H9 (cell line): ENCODE measurements at regions not wholly inside any gene's neighbourhood (a gene's known extent, or its start where the extent isn't known, plus 50 kb on each side); places are given as distances from the start of the nearest gene placed in this dataset.

ENCODE experiments used
- DNase-seq: peaks from one replicate; pipeline ENCODE4 v3.0.0-alpha.2; 2017
- H2AFZ ChIP-seq: one replicate; pipeline ENCODE4 v1.6.1; 2013; ENCODE audit warnings: mild to moderate bottlenecking, low read length, control low read depth, moderate library complexity
- H2AK5ac ChIP-seq: 2 replicates; pipeline ENCODE4 v1.6.1; 2013; ENCODE audit warnings: low read length, control low read depth, mixed read lengths; ENCODE audit not compliant: insufficient read length
- H2BK120ac ChIP-seq: one replicate; pipeline ENCODE4 v1.6.1; 2013; ENCODE audit warnings: low read depth, mild to moderate bottlenecking, low read length, control low read depth, inconsistent platforms; ENCODE audit not compliant: poor library complexity, severe bottlenecking
- H2BK12ac ChIP-seq: 2 replicates; pipeline ENCODE4 v1.6.1; 2013; ENCODE audit warnings: low read length, control low read depth, mixed read lengths, low read depth; ENCODE audit not compliant: insufficient read length
- H2BK15ac ChIP-seq: 2 replicates; pipeline ENCODE4 v1.6.1; 2013; ENCODE audit warnings: low read depth, low read length, control low read depth
- H2BK20ac ChIP-seq: one replicate; pipeline ENCODE4 v1.6.1; 2013; ENCODE audit warnings: low read depth, mild to moderate bottlenecking, low read length, control low read depth, inconsistent platforms; ENCODE audit not compliant: poor library complexity, severe bottlenecking
- H2BK5ac ChIP-seq: 2 replicates; pipeline ENCODE4 v1.6.1; 2013; ENCODE audit warnings: low read length, control low read depth, mixed read lengths; ENCODE audit not compliant: insufficient read length
- H3K14ac ChIP-seq: 2 replicates; pipeline ENCODE4 v1.6.1; 2013; ENCODE audit warnings: low read length, control low read depth; ENCODE audit not compliant: insufficient read depth
- H3K18ac ChIP-seq: 2 replicates; pipeline ENCODE4 v1.6.1; 2013; ENCODE audit warnings: low read depth, mild to moderate bottlenecking, mixed read lengths, low read length, control low read depth; ENCODE audit not compliant: insufficient read length
- H3K23ac ChIP-seq: 2 replicates; pipeline ENCODE4 v1.6.1; 2013; ENCODE audit warnings: low read length, control low read depth, mixed read lengths, low read depth; ENCODE audit not compliant: insufficient read length
- H3K23me2 ChIP-seq: 2 replicates; pipeline ENCODE4 v1.6.1; 2013; ENCODE audit warnings: low read depth, mild to moderate bottlenecking, mixed read lengths, low read length, control low read depth; ENCODE audit not compliant: insufficient read length, poor library complexity, severe bottlenecking
- H3K27ac ChIP-seq: 2 replicates; pipeline ENCODE4 v1.5.1; 2013; ENCODE audit warnings: low read length, control low read depth, mixed read lengths, low read depth; ENCODE audit not compliant: insufficient read length
- H3K27me3 ChIP-seq: 2 replicates; pipeline ENCODE4 v1.6.1; 2013; ENCODE audit warnings: low read length, control low read depth, inconsistent platforms; ENCODE audit not compliant: insufficient read depth
- H3K4ac ChIP-seq: 2 replicates; pipeline ENCODE4 v1.6.1; 2013; ENCODE audit warnings: low read depth, mild to moderate bottlenecking, control low read depth, inconsistent platforms, low read length, moderate library complexity
- H3K4me1 ChIP-seq: 2 replicates; pipeline ENCODE4 v1.6.1; 2013; ENCODE audit warnings: low read length, control low read depth, inconsistent platforms; ENCODE audit not compliant: insufficient read depth
- H3K4me2 ChIP-seq: 2 replicates; pipeline ENCODE4 v1.6.1; 2013; ENCODE audit warnings: low read length, control low read depth, mixed read lengths; ENCODE audit not compliant: insufficient read length, insufficient read depth
- H3K56ac ChIP-seq: 2 replicates; pipeline ENCODE4 v1.6.1; 2013; ENCODE audit warnings: low read depth, mild to moderate bottlenecking, mixed read lengths, low read length, control low read depth; ENCODE audit not compliant: insufficient read length
- H3K79me1 ChIP-seq: 2 replicates; pipeline ENCODE4 v1.6.1; 2013; ENCODE audit warnings: low read depth, mild to moderate bottlenecking, moderate library complexity, low read length, control low read depth, inconsistent platforms; ENCODE audit not compliant: insufficient read depth, poor library complexity, severe bottlenecking
- H3K79me2 ChIP-seq: 2 replicates; pipeline ENCODE4 v1.6.1; 2013; ENCODE audit warnings: low read length, control low read depth, inconsistent platforms; ENCODE audit not compliant: insufficient read depth
- H3K9ac ChIP-seq: 2 replicates; pipeline ENCODE4 v1.6.1; 2013; ENCODE audit warnings: low read length, control low read depth, mixed read lengths; ENCODE audit not compliant: insufficient read length; ENCODE audit errors: extremely low read depth
- H3K9me3 ChIP-seq: one replicate; pipeline ENCODE4 v1.6.1; 2013; ENCODE audit warnings: low read depth, low read length, inconsistent platforms; ENCODE audit not compliant: control insufficient read depth
- H3T11ph ChIP-seq: one replicate; pipeline ENCODE4 v1.6.1; 2013; ENCODE audit warnings: mild to moderate bottlenecking, low read length, control low read depth, inconsistent platforms
- H4K20me1 ChIP-seq: one replicate; pipeline ENCODE4 v1.6.1; 2013; ENCODE audit not compliant: control insufficient read depth, insufficient read length, insufficient read depth
- H4K5ac ChIP-seq: 2 replicates; pipeline ENCODE4 v1.6.1; 2013; ENCODE audit warnings: low read depth, mild to moderate bottlenecking, mixed read lengths, low read length, control low read depth; ENCODE audit not compliant: insufficient read length
- H4K8ac ChIP-seq: replicated peaks from 2 replicates; pipeline ENCODE4 v1.6.1; 2013; ENCODE audit warnings: low read length, control low read depth, mixed read lengths, low read depth; ENCODE audit not compliant: insufficient read length
- H4K91ac ChIP-seq: 2 replicates; pipeline ENCODE4 v1.6.1; 2013; ENCODE audit warnings: low read depth, mild to moderate bottlenecking, moderate library complexity, mixed read lengths, low read length, control low read depth; ENCODE audit not compliant: insufficient read length
- H3K27ac Mint-ChIP-seq, 3 experiments: 2 replicates in 2 of 3; 3 replicates in 1 of 3; pipeline ENCODE4 v1.8.0; 2020 to 2021; ENCODE audit warnings: mixed read lengths in 3 of 3, mild to moderate bottlenecking in 1 of 3, moderate library complexity in 1 of 3
- H3K27me3 Mint-ChIP-seq: 2 replicates; pipeline ENCODE4 v1.8.0; 2021; ENCODE audit warnings: low read depth, mild to moderate bottlenecking, moderate library complexity, mixed read lengths
- H3K36me3 Mint-ChIP-seq, 3 experiments: 2 replicates in 2 of 3; 3 replicates in 1 of 3; pipeline ENCODE4 v1.8.0; 2020 to 2021; ENCODE audit warnings: low read depth in 3 of 3, mixed read lengths in 3 of 3; ENCODE audit not compliant: insufficient read depth in 1 of 3
- H3K4me1 Mint-ChIP-seq, 2 experiments: 2 replicates each; pipeline ENCODE4 v1.8.0; 2020; ENCODE audit warnings: mixed read lengths in 2 of 2
- H3K4me3 Mint-ChIP-seq, 2 experiments: 2 replicates in 1 of 2; 3 replicates in 1 of 2; pipeline ENCODE4 v1.8.0; 2020 to 2021; ENCODE audit warnings: mild to moderate bottlenecking in 2 of 2, mixed read lengths in 2 of 2, moderate library complexity in 1 of 2
- H3K9me3 Mint-ChIP-seq, 2 experiments: 2 replicates in 1 of 2; 3 replicates in 1 of 2; pipeline ENCODE4 v1.8.0; 2020; ENCODE audit warnings: mild to moderate bottlenecking in 2 of 2, mixed read lengths in 2 of 2, moderate library complexity in 1 of 2
- WGBS: extraction: QIAGEN DNeasy Blood & Tissue Kit; methylation state at CpG from one replicate; pipeline ENCODE4 v1.1.7; 2013; ENCODE audit warnings: missing lambda C conversion rate, low lambda C conversion rate, mixed read lengths; ENCODE audit not compliant: insufficient read length; ENCODE audit errors: extremely low coverage; 5-methylcytosine and 5-hydroxymethylcytosine counted together
- TF ChIP-seq, protein P1 (sequence below): fragments of 200-600 bp; sonication (generic); conservative IDR thresholded peaks from 3 replicates; pipeline ENCODE4 v1.8.0; 2021; ENCODE audit warnings: antibody characterized with exemption, mild to moderate bottlenecking

DNA sequence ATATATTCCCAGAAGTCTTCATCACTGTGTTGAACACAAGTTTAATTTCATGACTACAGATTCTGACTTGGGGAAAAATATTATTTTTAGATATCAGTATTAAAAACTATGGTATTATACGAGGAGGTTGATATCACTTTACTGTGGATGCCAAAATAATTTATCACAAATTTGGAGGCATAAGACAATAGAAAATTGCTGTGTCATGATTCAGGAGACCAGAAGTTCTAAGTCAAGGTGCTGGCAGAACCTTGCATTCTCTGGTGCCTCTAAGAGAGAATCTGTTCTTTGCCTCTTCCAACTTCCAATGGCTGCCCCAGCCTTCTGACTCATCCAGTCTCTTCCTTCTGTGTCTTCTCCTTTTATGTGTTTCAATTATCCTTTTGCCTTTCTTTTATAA lies 325.0 kb upstream of the CNTN4 start:
- H2BK12ac ChIP-seq = no peak overlapping the region
- no peaks in the 10 kb centered on the region for H3K9me3 ChIP-seq
- no peak overlapping the region for H3K27ac ChIP-seq
- H3K14ac ChIP-seq = no peak overlapping the region
- H2BK5ac ChIP-seq = no peak overlapping the region
- TF ChIP-seq, protein P1, sequence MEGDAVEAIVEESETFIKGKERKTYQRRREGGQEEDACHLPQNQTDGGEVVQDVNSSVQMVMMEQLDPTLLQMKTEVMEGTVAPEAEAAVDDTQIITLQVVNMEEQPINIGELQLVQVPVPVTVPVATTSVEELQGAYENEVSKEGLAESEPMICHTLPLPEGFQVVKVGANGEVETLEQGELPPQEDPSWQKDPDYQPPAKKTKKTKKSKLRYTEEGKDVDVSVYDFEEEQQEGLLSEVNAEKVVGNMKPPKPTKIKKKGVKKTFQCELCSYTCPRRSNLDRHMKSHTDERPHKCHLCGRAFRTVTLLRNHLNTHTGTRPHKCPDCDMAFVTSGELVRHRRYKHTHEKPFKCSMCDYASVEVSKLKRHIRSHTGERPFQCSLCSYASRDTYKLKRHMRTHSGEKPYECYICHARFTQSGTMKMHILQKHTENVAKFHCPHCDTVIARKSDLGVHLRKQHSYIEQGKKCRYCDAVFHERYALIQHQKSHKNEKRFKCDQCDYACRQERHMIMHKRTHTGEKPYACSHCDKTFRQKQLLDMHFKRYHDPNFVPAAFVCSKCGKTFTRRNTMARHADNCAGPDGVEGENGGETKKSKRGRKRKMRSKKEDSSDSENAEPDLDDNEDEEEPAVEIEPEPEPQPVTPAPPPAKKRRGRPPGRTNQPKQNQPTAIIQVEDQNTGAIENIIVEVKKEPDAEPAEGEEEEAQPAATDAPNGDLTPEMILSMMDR = no peak
- no peak overlapping the region for H2BK15ac ChIP-seq
- Mint-ChIP-seq H3K4me1 (peaks cover 15 to 19% of the 10 kb centered on the region in 2 experiments), H3K27me3 (no peaks in the 10 kb centered on the region; the same call in 1 of the 2 replicates), H3K36me3 (no peaks in the 10 kb centered on the region; a peak in 1 of 7 replicates), H3K9me3 (no peaks in the 10 kb centered on the region; a peak in 1 of 5 replicates), H3K4me3 (no peak overlapping the region), H3K27ac (no peak overlapping the region)
- H3K27me3 ChIP-seq = no peaks in the 10 kb centered on the region
- no peak overlapping the region for H2BK120ac ChIP-seq
- no peak overlapping the region for H3K9ac ChIP-seq
- no peaks in the 10 kb centered on the region for H3K79me1 ChIP-seq
- no peak overlapping the region for H3K4ac ChIP-seq
- no peak overlapping the region for H3K56ac ChIP-seq
- no peak overlapping the region for H4K5ac ChIP-seq
- H3K4me2 ChIP-seq = no peak overlapping the region
- H3T11ph ChIP-seq = no peak overlapping the region
- H3K18ac ChIP-seq = no peak overlapping the region
- H2AK5ac ChIP-seq = no peak overlapping the region
- no peaks in the 10 kb centered on the region for H4K20me1 ChIP-seq
- no peak overlapping the region for H2AFZ ChIP-seq
- H3K23ac ChIP-seq = no peak overlapping the region
- no peaks in the 10 kb centered on the region; the same call in 1 of the 2 replicates for H3K4me1 ChIP-seq
- H3K23me2 ChIP-seq = no peaks in the 10 kb centered on the region
- no peak overlapping the region for H2BK20ac ChIP-seq
- H4K91ac ChIP-seq = no peak overlapping the region
- WGBS = no CpG with 5 or more reads among the region's 1 CpG
- no peak for DNase-seq
- H4K8ac ChIP-seq = no peak overlapping the region
- no peaks in the 10 kb centered on the region for H3K79me2 ChIP-seq
